ENCODE measurements at regions not wholly inside any gene's neighbourhood (a gene's known extent, or its start where the extent isn't known, plus 50 kb on each side); places are given as distances from the start of the nearest gene placed in this dataset.

DNA sequence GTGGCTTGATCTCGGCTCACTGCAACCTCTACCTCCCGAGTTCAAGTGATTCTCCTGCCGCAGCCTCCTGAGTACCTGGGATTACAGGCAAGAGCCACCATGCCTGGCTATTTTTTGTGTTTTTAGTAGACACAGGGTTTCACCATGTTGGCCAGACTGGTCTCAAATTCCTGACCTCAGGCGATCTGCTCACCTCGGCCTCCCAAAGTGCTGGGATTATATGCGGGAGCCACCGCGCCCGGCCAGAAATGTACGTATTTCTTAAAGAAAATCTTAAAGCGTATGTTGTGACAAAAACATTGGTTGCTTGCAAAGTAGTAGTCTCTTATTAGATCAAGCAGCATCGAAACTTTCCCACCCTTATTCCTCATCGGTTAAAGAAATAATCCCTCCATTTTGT is 748.9 kb upstream of the NR2F2 start:
- H3K4me3 ChIP-seq (ENCODE audit: control insufficient read depth, low read depth, low read length), result no peak overlapping the region
- TF ChIP-seq, protein P1, sequence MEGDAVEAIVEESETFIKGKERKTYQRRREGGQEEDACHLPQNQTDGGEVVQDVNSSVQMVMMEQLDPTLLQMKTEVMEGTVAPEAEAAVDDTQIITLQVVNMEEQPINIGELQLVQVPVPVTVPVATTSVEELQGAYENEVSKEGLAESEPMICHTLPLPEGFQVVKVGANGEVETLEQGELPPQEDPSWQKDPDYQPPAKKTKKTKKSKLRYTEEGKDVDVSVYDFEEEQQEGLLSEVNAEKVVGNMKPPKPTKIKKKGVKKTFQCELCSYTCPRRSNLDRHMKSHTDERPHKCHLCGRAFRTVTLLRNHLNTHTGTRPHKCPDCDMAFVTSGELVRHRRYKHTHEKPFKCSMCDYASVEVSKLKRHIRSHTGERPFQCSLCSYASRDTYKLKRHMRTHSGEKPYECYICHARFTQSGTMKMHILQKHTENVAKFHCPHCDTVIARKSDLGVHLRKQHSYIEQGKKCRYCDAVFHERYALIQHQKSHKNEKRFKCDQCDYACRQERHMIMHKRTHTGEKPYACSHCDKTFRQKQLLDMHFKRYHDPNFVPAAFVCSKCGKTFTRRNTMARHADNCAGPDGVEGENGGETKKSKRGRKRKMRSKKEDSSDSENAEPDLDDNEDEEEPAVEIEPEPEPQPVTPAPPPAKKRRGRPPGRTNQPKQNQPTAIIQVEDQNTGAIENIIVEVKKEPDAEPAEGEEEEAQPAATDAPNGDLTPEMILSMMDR (IDR thresholded peaks at IDR 0.05; ENCODE audit: control insufficient read depth, insufficient read depth, low read depth, low read length, missing control alignments), result no peak
- DNase-seq (ENCODE audit: low read depth), result no peak

DNA sequence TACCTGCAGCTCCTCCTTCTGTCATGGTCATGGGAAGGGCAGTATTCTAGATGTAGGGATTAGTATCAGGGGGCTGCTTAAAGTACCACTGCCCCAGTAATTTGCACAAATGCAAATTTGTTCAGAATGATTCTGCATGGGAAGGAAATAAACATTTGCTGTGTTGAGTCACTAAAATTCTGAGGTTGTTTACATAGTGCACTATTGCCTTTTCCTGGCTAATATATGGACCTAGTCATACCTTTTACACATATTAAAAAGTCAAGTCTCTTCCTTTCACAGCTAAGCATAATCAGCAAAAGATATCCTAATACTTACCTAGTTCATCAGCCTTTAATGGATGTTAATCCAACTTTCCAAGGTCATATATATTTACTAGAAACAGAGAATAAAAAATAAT is 746.4 kb upstream of the NR2F2 start:
- H3K4me3 ChIP-seq (ENCODE audit: control insufficient read depth, low read depth, low read length), result no peak overlapping the region
- TF ChIP-seq, protein P1 (IDR thresholded peaks at IDR 0.05; ENCODE audit: control insufficient read depth, insufficient read depth, low read depth, low read length, missing control alignments), result no peak
- no peak for DNase-seq (ENCODE audit: low read depth)

DNA sequence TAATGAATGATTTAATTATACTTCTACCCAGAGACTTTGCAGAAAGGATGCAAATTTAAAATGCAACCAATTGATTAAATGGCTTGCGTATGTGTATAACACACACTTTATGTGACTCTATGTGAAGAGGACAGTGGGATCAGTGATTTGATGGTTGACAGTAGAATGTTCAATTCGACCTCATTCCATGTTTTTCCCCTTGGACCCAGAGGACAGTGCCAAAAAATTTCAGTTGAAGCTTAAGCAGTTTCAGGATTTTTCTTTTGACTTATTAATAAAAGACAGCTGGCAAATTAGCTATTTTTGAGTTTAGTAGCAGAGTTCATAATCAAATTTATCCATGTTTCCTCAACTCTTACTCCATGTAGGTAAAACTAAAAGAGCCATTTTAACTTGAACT is 742.4 kb upstream of the NR2F2 start:
- no peak for DNase-seq (ENCODE audit: low read depth)
- TF ChIP-seq, protein P1 (IDR thresholded peaks at IDR 0.05; ENCODE audit: control insufficient read depth, insufficient read depth, low read depth, low read length, missing control alignments), result no peak
- no peak overlapping the region for H3K4me3 ChIP-seq (ENCODE audit: control insufficient read depth, low read depth, low read length)

DNA sequence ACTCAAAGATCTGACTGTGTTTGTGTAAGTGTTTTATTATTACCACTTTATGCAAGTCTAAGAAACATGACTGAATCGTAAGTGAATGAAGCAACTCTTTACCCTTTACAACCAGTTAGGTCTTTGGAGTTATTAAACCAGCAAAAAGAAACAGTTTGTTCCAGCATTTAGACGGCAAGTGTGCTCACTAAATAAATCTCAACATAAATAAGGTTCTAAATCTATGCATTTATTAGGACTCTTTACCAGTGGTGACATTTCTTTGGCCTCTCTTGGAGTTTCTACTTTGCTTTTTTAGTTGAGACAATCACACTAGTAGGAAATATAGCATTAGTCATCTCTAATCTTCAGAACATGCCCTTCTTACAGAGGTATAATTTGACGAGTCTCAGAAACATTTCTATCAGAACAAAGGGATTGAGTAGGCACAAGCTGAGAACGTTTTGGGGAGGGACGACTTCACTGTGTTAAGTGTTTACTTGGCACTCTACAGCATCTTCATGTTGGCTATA is 739.9 kb upstream of the NR2F2 start:
- no peak overlapping the region for H3K4me3 ChIP-seq (ENCODE audit: control insufficient read depth, low read depth, low read length)
- DNase-seq (ENCODE audit: low read depth), result no peak
- TF ChIP-seq, protein P1 (IDR thresholded peaks at IDR 0.05; ENCODE audit: control insufficient read depth, insufficient read depth, low read depth, low read length, missing control alignments), result no peak

DNA sequence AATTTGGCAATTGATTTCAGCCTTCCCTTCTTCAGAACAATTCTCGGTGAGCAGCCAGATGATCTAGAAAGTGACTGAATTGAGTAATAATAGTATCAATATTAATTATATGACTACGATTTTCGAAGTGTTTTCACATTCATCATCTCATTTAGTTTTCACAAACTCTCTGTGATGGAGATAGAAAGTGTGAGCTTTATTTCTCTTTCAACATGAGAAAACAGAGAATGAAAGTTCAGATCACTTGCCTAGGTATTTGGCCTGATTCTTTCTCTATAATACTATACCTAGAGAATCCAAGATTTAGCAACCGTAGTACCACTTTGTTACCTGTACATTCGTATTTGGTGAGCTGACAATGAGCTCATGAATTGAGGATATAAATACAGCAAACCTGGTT is 739.2 kb upstream of the NR2F2 start:
- TF ChIP-seq, protein P1 (IDR thresholded peaks at IDR 0.05; ENCODE audit: control insufficient read depth, insufficient read depth, low read depth, low read length, missing control alignments), result no peak
- DNase-seq (ENCODE audit: low read depth), result no peak
- no peak overlapping the region for H3K4me3 ChIP-seq (ENCODE audit: control insufficient read depth, low read depth, low read length)

DNA sequence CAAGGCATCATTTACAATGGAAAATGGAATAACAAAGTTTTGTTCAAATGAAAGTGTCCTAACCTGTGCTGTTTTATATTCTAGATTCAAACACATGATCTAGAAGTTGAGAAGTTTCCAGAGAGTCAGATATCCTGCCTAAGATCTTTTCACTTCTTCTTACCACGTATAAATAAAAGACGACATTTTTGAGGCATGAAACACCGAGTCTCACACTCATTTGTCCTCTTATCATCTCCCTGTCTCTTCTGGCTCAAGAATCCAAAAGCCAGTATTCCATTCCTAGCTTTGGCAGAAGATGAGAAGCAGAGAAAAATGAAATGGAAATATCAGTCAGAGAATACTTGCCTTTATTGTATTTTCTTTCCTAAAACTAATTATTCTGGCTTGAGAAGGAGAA is 738.6 kb upstream of the NR2F2 start:
- DNase-seq (ENCODE audit: low read depth), result no peak
- TF ChIP-seq, protein P1 (IDR thresholded peaks at IDR 0.05; ENCODE audit: control insufficient read depth, insufficient read depth, low read depth, low read length, missing control alignments), result no peak
- H3K4me3 ChIP-seq (ENCODE audit: control insufficient read depth, low read depth, low read length), result no peak overlapping the region

DNA sequence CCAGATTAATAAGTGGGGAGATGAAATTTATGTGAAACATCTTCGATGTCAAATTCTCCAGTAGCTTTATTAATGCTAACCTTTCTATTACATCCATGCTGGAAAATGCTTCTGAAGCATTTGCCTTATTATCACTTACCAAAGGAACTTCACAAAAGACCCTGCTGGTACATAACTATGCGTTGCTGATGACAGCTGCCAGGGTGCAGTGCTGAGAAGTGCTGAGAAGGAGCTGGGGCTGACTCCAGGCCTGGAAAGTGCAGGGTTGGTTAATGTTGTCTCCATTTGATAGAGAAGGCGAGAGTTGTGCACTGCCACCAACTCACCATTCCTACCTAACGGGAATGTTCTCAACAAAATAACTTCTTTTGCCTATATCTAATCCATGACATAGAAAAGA is 736.0 kb upstream of the NR2F2 start:
- TF ChIP-seq, protein P1 (IDR thresholded peaks at IDR 0.05; ENCODE audit: control insufficient read depth, insufficient read depth, low read depth, low read length, missing control alignments), result no peak
- DNase-seq (ENCODE audit: low read depth), result no peak
- H3K4me3 ChIP-seq (ENCODE audit: control insufficient read depth, low read depth, low read length), result no peak overlapping the region

Data from AG09309 (cell line).